Stimulated activated naive CD8-positive, alpha-beta T cell treated with anti-CD3 and anti-CD28 coated beads, Interleukin-15, Interleukin-2, amounts not matched to agents 100 U/mL and 50 U/mL, for 24 hours (primary cell): ENCODE measurements at regions not wholly inside any gene's neighbourhood (a gene's known extent, or its start where the extent isn't known, plus 50 kb on each side); places are given as distances from the start of the nearest gene placed in this dataset.

Experiments used
- ATAC-seq: fragments of 150-1000 bp; cut with Tn5 transposase; one replicate; pipeline ENCODE4 v1.10.0; 2021
- DNase-seq: peaks from one replicate; pipeline ENCODE4 v3.0.0; 2021

DNA sequence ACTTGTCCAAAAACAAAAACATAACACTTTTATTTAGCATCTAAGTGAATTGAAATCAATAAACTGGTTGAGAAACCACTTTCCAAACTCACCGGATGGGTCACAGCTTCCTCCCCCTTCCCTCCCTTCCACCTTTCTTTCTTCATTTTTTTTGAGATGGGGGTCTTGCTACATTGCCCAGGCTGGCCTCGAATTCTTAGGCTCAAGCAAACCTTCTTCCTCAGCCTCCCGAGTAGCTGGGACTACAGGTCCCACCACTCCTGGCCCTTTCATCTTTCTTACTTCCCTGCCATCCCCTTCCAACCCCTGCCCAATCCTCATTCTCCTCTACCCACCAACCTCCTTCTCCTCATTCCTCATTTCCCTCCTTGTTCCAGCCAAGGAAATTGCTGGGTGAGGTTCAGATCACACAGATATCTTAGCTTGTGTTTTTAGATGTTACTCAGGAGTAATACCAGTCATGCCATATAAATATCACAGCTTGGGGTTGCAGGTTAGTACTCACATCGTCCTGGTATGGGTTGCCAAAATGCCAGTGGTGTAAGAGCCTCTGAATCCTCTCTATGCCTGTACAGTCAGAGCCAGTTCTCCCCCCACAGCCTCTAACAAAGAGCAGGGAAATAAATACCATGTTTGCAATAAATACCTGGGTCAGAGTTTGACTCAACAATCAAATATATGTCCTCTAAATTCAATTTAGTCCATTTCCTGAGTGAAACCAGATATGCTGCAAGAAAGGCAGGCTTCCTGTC is 132.7 kb upstream of the NDUFV2 start:
- no peak for ATAC-seq
- no peak for DNase-seq

DNA sequence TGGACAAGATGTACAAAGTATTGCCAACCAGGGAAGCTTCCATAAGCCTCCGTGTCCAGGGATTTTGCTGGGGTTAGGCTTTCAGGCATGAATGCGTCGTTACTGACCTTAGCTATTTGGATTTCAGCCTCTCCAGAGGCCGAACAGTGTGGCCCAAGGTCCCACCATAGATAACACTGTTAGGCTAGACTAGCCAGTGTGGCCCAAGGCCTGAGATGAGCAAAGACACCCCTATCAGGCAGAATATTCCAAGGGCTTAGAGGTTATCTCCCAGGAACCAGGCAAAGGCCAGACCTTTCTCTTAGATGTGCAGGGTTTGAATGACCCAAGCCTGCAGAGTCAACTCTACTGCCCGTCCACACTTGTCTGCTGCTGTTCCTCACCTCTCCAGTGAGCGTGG is 131.7 kb upstream of the NDUFV2 start:
- ATAC-seq (no peak), DNase-seq (no peak)

DNA sequence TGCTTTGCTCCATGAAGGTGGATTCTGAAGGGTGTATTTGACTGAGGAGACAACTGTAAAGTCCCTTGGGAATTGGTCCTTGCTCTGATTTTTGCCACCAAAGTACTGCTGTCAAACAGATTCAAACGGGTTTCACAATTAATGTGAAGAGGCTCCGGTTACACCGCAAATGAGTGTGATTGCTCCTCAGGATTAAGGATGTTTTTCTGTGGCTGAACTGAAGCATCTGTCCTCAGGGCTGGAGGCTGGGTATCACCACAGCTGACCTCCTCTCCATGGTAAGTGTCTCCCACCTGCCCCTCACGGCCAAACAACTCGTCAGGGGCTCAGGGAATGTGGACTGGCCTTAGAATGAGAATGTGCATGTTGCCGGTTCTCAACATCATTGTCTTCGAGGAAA is 130.4 kb upstream of the NDUFV2 start:
- DNase-seq (no peak), ATAC-seq (no peak)

DNA sequence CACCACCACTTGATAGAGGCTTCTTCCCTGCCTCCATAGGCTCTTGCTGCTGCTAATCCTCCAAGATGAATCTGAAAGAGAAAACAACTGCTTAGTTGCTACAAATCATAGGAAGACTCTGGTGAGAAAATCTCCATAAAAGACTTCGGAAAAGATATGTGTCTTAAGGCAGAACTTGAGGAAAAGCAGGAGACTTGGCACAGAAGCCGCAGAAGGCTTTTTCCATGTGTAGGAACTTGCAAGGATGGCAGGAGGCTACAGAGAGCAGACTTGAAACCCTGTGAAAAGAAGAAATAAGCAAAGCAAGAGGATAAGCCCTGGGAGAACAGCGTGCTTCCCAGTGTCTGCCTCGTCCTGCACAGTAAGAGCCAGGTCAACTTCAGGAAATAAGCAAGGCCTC is 128.2 kb upstream of the NDUFV2 start:
- ATAC-seq = no peak
- DNase-seq = no peak

DNA sequence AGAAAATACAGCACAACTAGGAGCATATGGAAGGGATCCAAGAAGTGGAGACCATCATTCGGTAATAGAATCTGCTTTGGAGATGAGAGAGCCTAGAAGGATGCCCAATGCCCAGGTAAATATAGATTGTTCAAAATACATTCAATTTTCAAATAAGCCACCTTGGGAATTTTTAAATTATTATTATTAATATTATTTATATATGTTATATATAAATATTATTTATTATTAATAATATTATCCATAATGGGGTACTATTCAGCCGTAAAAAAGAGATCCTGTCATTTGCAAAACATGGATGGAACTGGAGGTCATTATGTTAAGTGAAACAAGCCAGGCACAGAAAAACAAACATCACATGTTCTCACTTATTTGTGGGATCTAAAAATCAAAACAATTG is 127.8 kb upstream of the NDUFV2 start:
- ATAC-seq = no peak

DNA sequence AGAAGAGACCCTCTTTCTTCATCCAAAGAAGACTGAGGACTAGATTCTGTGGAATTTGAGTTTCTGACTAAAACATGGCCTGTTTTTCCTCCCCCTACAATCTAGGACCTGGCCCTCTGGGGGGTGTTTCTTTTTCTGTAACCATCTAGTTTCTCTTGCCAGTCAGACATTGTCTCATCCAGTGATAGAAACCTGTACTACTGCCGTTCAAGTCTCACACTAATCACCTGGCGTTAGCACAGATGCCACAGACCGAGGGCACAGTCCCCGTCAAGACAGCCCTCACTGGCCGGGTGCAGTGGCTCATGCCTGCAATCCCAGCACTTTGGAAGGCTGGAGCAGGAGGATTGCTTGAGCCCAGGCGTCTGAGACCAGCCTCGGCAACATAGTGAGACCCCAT is 126.9 kb upstream of the NDUFV2 start:
- DNase-seq = no peak
- ATAC-seq = no peak

More for the DNA sequence above, 127.8 kb upstream of the NDUFV2 start:
- no peak for DNase-seq

DNA sequence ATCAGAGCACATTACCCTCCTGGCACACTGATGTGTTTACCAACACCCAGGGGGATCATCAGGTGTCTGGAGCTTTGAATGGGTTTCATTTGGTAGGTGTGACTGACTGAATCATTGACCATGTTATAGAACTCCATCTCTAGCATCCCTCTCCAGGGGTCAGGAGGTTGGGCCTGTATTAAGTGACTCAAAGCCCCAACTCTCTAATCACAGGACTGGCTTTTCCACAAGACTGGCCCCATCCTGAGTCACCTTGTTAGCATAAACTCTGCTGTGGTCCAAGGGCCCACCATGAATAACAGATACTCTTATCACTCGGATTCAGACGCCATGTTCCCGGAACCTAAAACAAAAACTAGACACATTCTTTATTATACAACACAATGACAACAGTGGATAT is 125.9 kb upstream of the NDUFV2 start:
- no peak for ATAC-seq
- no peak for DNase-seq

DNA sequence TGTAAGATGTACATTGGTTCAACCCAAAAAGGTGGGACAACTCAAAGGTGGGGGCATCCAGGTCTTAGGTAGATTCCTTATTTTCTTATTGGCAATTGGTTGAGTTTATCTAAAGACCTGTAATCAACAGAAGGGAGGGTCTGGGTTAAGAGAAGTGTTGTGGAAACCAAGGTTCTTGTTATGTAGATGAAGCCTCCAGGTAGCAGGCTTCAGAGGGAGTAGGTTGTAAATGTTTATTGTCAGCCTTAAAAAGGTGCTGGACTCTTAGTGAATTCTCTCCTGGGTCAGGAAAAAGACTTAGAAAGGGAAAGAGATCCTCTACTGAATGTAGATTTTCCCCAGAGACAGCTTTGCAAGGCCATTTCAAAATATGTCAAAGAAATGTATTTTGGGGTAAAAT is 125.3 kb upstream of the NDUFV2 start:
- DNase-seq (no peak), ATAC-seq (no peak)

DNA sequence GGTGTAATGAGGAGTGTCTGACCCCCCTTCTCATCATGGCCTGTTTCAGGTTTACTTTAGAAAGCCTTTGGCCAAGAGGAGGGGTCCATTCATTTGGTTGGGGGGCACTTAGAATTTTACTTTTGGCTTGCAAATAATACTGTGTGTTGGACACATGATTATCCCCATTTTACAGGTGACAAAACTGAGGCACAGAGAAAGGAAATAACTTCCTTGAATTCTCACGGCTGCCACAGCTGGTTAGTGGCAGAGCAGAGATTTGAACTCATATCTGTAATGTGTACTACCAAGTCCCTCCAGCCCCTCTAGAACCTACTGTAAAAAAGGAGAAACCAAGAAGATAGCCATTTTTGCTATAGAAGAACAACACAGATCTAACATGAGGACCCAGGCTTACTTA is 124.8 kb upstream of the NDUFV2 start:
- ATAC-seq = no peak
- no peak for DNase-seq

DNA sequence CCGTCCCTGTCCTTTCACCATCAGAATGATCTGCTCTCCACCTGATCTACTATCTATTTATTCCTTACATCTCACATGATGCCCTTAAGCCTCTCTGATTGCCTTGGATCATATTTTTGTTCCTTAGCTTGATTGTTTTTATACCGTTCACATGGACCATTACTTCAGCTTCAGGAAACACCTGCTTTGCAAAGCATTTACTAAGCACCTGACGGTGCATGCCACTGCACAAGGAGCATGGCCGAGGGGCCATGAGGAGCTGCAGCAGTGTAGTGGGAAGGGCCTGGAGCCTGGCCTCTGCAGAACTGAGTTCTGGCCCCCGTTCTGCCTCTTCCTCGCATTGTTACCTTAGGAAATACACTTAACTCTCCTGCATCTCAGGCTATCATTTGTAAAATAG is 124.1 kb upstream of the NDUFV2 start:
- no peak for ATAC-seq
- DNase-seq = no peak

DNA sequence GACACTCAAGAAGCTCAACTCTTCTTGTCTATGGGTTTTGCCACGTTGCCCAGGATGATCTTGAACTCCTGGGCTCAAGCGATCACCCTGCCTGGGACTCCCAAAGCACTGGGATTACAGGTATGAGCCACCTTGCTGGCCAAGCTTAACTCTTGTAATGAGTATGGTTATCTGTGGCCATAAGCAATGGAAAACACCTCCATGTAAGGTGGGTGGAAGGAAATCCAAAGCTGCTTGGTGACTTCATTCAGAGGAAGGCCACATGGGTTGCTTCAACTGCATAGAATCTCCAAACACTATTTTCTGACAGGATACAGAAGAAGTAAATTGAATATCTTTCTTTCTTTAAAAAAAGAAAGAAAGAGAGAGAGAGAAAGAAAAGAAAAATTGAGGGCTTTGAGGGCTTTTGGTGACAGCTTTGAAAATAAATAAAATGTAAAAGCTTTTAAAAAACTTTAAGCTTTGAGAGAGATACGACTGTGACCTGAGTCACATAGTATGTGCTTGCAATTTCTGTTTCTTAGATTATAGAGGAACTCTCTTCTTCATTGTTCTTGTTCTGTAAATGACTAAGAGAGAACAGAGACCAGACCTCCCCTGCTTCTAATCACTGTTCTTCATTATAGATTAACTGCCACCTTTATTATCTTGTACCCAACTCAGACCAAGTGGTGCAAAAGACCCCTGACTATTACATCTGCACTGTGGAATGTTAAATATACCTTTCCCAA is 123.1 kb upstream of the NDUFV2 start:
- DNase-seq (no peak), ATAC-seq (no peak)

DNA sequence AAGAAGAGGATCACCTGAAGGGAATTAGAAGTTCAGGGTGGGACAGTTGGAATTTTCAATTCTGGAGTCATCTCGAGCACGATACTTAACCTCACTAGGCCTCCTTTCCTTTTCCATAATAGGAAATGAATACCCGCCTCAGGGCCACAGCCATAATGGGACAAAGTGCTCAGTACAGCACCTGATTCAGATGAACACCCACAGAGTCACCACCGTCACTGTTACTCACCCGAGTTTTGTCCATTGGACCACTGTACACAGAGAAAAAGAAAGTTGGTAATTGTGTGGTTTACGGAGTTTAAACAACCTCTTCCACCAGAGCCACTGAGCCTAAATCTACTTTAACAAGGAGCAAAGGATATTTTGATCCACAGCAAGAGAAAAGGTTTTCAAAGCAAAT is 122.0 kb upstream of the NDUFV2 start:
- no peak for DNase-seq
- no peak for ATAC-seq

DNA sequence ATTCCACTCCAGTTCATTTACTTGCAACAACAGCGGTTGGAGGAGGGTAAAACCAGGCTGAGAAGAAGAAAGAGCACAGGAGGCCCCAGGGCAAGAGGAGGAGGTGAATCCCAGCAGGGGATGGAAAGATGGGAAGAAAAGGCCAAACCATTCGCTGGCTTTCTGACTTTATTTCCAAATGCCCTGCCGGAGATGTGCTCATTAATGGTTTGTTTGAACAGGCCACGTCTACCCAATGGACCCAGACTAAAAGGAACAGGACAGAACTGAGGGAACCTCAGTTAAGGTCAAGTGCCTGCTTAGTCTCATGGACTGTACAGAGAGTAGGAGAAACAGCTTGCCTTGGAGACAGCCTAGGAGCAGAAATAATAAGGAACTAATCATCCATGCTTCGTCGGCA is 121.6 kb upstream of the NDUFV2 start:
- no peak for DNase-seq
- ATAC-seq = no peak

DNA sequence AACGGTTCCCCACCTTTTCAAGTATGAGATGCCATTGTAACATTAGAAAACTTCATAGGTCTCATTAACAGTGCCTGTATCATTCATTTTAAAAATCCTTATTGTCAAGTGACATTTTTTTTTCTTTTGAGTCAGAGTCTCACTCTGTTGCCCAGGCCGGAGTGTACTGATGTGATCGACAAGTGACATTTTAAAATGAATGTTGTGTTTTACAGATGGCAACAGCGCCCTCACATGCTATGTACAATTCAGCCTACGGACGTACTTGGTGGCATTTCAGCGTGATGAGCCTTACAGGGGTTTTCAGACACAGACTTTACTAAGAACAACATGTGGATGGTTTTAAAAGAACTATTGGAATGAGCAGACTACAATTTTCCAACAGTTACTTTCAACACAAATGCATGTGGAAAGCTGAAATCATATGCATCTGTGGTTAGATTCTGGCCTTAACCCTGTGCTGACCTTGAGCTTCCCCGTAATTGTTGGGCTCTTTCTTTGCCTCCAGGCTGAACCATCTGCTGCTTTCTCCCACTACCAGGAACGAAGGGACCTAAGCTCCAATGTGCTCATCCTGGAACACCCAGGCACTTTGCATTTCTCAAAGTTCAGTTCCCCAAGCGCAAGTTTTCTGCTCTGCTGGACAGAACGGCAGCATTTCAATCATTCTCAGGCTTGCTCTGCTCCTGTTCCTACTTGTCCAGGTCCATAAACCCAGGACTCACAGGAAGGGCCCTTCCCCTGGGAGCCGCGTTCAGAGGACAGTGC is 119.9 kb upstream of the NDUFV2 start:
- DNase-seq (no peak), ATAC-seq (no peak)

DNA sequence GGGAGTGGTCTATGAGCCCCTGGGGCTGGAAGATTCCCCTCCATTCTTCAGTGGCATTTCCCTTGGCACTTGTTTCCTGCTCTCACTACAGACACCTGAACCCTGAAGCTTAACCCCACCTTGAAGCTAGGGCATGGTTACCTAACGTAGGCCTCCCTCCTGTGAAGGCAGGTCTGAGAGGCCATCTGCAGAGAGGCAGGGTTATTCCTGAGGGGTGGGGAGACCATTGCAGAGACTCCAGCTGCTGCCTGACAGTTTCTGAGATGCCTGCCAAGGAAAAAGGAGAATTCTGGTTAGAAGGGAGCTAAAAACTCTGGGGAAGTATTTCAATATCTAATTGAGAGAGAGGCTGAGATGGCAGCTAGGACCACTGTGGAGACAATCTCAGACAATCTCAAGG is 119.3 kb upstream of the NDUFV2 start:
- DNase-seq (no peak), ATAC-seq (no peak)

DNA sequence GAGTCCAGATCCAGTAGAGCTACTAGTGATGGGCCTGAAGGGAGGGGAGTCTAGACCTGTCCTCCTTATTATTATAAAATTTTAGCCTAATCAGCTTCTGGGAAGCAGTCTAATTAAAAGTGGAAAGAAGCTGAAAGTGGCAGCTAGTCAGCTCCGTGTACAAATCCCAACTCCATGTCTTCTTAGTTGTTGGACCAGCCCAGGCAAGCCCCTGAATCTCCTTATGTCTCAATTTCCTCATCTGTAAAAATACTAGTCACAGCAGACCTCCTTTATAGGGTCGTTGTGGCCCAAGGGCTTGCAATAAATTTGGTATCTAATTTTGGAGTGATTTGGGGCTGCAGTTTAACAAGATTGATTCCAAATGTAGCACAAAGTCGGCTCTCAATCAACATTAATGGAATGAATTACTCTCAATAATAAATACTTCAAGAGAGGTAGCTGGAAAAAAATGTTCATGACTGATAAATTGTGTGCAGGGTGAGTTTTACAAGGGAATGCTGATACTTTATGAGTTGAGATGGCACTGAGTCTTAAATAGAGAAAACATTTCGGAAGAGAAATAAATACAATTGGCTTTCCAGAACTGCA is 118.3 kb upstream of the NDUFV2 start:
- ATAC-seq (no peak), DNase-seq (no peak)

DNA sequence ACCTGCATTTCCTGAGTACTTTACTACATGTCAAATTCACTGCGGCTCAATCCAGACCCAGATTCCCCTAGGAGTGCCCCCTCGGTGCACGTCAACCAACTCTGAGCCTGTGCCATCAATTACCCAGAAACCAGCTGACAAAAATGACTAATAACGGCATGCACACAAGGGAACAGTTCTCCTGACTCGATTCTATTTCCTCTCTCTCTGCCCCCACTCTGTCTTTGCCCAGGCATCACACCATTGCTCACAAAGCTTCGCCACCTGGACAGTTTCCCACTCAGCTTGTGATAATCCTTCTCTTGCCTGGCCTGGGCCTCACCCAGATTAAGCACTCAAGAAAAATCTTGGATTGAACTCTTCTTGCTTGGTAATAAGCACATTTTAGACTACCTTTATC is 115.3 kb upstream of the NDUFV2 start:
- DNase-seq (no peak), ATAC-seq (no peak)

DNA sequence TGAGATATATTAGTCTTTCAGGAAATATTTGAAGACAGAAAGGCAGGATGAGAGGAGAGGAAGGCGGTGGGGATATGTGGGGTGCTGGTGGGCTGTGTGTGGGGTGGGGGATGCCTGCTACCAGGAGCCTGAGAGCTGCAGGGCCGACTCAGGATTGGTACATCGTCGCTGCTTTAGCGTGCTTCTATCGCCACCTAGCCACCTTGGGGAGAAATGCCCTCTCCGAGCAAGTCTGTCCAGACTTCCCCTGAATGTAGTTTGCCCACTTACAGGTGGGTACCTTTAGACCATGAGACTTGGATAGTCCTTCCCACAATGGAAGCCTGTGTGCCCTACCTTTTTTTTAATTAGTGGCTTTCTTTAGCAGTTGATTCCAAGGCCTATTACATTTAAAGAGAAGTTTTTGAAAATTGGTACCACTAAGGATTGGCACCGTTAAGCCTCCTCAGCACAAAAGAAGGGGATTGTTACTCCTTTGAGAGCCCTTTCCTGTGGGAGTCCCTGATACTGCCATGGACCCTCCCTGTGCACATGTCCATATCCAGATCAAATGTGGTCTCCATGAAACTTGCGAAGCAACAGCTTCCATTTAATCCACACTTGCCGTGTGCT is 114.1 kb upstream of the NDUFV2 start:
- DNase-seq = peak; percentile 57
- ATAC-seq = peak; percentile 83

DNA sequence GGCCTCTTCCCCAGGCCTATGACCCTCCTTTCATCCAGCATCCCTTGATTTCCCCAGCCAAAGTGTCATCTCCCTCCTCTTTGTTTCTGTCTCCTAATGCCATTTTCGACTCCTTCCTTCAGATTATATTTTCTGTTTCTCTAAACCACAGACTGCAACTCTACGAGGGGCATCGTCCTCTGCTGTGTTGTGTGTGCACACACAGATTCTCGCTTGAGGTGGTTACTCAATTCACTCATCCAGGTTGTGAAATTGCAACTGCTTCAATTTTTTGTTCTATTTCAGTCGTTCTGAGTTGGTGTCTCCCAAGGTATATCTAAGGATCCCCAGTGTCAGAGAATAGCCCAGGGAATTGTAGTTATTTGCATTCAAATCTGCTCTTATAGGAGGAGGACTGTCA is 113.5 kb upstream of the NDUFV2 start:
- ATAC-seq = no peak
- no peak for DNase-seq

DNA sequence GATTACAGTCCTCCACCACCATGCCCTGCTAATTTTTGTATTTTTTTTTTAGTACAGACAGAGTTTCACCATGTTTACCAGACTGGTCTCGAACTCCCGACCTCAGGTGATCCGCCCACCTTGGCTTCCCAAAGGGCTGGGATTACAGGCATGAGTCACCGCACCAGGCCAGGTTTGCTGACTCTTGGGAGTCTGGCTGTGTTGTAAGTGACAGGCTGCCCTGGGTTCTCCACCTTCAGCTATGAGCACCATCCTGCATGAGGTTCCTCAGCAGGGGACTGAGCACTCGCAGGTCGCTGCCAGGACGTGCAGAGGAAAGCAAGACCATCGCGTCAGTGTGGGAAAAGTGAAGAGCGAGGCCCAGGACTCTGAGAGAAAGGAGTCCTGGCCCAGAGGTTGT is 112.6 kb upstream of the NDUFV2 start:
- DNase-seq = no peak
- ATAC-seq = no peak

DNA sequence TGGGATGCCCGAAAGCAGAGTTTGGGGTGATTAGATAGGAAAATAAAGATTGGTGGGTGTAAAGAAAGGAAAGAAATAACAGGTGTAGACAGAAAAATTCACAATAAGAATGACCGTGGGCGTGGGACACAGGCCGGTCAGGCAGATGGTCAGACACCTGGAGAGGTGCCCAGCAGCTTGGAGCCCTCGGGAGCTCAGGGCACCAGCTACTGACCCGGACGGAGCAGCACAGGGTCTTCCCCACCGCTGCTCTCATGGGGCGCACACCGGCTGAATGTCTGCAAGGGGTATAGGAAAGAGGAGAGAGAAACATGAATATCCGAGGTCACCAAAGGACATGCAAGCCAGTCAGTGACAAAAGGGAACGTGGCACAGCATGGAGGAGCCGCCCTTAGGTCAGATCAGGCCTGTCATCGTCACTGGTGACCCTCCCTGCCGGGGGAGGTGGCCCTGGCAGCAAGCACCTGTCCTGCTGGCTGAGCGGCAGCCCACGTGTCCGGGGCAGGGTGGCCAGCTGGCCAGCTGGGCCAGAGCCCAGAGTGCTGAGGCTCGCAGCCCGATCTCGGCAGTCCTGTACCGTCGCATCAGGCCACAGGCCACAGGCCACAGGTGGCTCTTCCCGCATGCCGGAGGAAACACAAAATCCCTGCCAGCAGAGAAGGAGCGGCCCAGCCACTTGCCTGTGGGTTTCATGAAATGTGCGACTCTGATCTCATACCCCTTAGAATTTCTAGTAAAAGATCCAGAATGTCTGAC is 112.0 kb upstream of the NDUFV2 start:
- no peak for DNase-seq
- no peak for ATAC-seq

DNA sequence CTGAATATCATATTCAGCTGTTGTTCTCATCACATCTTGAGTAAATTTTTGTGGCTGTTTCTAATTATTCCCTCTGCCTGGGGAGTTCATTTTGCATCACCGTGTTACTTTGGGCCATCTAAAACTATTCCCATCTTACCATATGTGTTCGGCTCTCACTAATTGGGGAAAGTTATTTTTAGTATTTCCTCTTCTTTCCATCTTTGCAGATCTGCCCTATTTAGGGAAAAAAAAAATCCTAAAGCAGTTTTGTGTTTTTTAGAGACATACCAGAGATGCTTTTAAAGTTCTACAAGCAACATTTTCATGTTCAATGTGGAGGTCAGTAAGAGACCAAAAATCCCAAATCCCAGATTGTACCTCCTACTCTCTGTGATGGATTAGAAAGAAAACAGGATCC is 111.3 kb upstream of the NDUFV2 start:
- DNase-seq (no peak), ATAC-seq (no peak)
